ENCODE measurements at regions not wholly inside any gene's neighbourhood (a gene's known extent, or its start where the extent isn't known, plus 50 kb on each side); places are given as distances from the start of the nearest gene placed in this dataset.

DNA sequence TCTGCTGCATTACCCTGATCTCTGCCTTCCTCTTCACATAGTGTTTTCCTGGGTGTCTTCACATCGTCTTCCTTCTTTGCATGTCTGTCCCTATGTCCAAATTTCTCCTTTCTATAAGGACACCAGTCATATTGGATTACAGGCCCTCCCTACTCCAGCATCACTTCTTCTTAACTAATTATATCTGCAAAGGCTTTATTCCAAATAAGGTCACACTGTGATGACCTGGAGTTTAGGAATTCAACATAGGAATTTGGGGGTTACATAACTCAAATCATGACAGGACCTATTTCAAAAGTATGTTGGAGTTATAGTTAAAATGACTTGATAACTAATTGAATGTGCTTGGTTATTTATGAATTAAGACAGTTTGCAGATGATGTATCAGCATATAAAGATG, 490.5 kb upstream of the ERCC4 start:
- no peaks in the 10 kb centered on the region for H3K36me3 ChIP-seq (ENCODE audit: control insufficient read depth in 2 of 2, extremely low read depth in 1 of 2, insufficient read depth in 2 of 2, low read length in 2 of 2)
- H3K27me3 ChIP-seq (ENCODE audit: control insufficient read depth in 2 of 2, insufficient read depth in 2 of 2, low read length in 2 of 2), result no peaks in the 10 kb centered on the region
- H3K4me2 ChIP-seq (ENCODE audit: insufficient read depth, low read length), result no peak overlapping the region
- peaks cover 6% of the 10 kb centered on the region for H3K9me3 ChIP-seq (replicated peaks; ENCODE audit: control insufficient read depth, insufficient read depth, low read length)
- H3K4me1 ChIP-seq (ENCODE audit: control insufficient read depth, extremely low read depth, insufficient read depth, low read length), result no peaks in the 10 kb centered on the region
- intact Hi-C loops (cut with micrococcal nuclease), result no loop called here
- TF ChIP-seq, protein P1, sequence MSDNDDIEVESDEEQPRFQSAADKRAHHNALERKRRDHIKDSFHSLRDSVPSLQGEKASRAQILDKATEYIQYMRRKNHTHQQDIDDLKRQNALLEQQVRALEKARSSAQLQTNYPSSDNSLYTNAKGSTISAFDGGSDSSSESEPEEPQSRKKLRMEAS (IDR thresholded peaks at IDR 0.05; ENCODE audit: insufficient read depth, insufficient read length), result no peak
- no peak for TF ChIP-seq JUN (IDR thresholded peaks at IDR 0.05; ENCODE audit: borderline replicate concordance, insufficient read depth, insufficient read length, low read depth)
- H3K4me3 ChIP-seq (replicated peaks in 1 of 3; ENCODE audit: insufficient read depth in 1 of 3, low read depth in 1 of 3, low read length in 3 of 3), result no peak overlapping the region
- no peak for FAIRE-seq
- CTCF ChIA-PET, result no interaction called here
- no peak overlapping the region for H3K27ac ChIP-seq (ENCODE audit: insufficient read depth, low read depth, low read length)
- no peaks in the 10 kb centered on the region for H3K9me1 ChIP-seq (replicated peaks; ENCODE audit: control insufficient read depth, extremely low read depth, insufficient read depth, low read length)
- H4K20me1 ChIP-seq (replicated peaks; ENCODE audit: control insufficient read depth, extremely low read depth, insufficient read depth, low read length), result no peaks in the 10 kb centered on the region
- no peak overlapping the region for H2AFZ ChIP-seq (ENCODE audit: low read depth, low read length)
- BruUV-seq (replicated peaks), result no TSS peak
- POLR2A ChIA-PET, result interaction anchor here (0.6 kb wide), 1 partner anchor 723 kb away, joined by 8 read pairs; no protein-coding TSS in a partner anchor
- no peak for DNase-seq (ENCODE audit: low read depth, low spot score)
- H3K79me2 ChIP-seq (ENCODE audit: control insufficient read depth, insufficient read depth, low read length), result no peaks in the 10 kb centered on the region
- dilution Hi-C loops (cut with MboI; ENCODE audit: extremely low pct_ligation_motif_present, low sequenced_read_pairs), result no loop called here
- no peak overlapping the region for H3K9ac ChIP-seq (replicated peaks; ENCODE audit: extremely low read depth, insufficient read depth, low read length)

DNA sequence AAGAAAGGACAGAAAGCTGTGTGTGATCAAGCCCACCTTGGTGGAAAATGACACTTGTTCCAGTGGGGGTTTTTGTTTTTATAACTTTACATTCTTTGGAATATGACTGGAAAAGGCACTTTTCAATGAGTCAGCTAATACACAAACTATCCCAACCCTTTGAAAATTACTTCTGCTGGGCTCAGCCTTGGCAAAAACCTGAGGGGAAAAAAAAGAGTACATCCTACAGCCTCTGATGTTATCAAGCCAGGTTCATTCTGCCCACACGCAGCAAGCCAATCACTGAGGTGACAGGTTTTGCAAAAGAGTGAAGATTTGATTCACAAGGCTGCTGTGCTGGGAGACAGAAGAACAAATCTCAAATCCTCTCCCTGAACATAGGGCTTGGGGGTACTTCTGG, 484.5 kb upstream of the ERCC4 start:
- Histone ChIP-seq H3K79me2 (ENCODE audit: control insufficient read depth, insufficient read depth, low read length) (no peaks in the 10 kb centered on the region), H2AFZ (ENCODE audit: low read depth, low read length) (no peak overlapping the region), H3K9me1 (replicated peaks; ENCODE audit: control insufficient read depth, extremely low read depth, insufficient read depth, low read length) (no peaks in the 10 kb centered on the region), H3K9ac (replicated peaks; ENCODE audit: extremely low read depth, insufficient read depth, low read length) (no peak overlapping the region), H3K27me3 (ENCODE audit: control insufficient read depth in 2 of 2, insufficient read depth in 2 of 2, low read length in 2 of 2) (no peaks in the 10 kb centered on the region), H3K4me2 (ENCODE audit: insufficient read depth, low read length) (no peak overlapping the region), H3K4me3 (replicated peaks in 1 of 3; ENCODE audit: insufficient read depth in 1 of 3, low read depth in 1 of 3, low read length in 3 of 3) (no peak overlapping the region), H4K20me1 (replicated peaks; ENCODE audit: control insufficient read depth, extremely low read depth, insufficient read depth, low read length) (no peaks in the 10 kb centered on the region), H3K4me1 (ENCODE audit: control insufficient read depth, extremely low read depth, insufficient read depth, low read length) (no peaks in the 10 kb centered on the region), H3K27ac (ENCODE audit: insufficient read depth, low read depth, low read length) (no peak overlapping the region), H3K9me3 (replicated peaks; ENCODE audit: control insufficient read depth, insufficient read depth, low read length) (no peaks in the 10 kb centered on the region), H3K36me3 (ENCODE audit: control insufficient read depth in 2 of 2, extremely low read depth in 1 of 2, insufficient read depth in 2 of 2, low read length in 2 of 2) (no peaks in the 10 kb centered on the region)
- dilution Hi-C loops (cut with MboI; ENCODE audit: extremely low pct_ligation_motif_present, low sequenced_read_pairs) (no loop called here), intact Hi-C loops (cut with micrococcal nuclease) (no loop called here)
- POLR2A ChIA-PET, result no interaction called here
- DNase-seq (ENCODE audit: low read depth, low spot score) (no peak), FAIRE-seq (no peak)
- CTCF ChIA-PET, result no interaction called here
- no TSS peak for BruUV-seq (replicated peaks)
- no peak for TF ChIP-seq JUN (IDR thresholded peaks at IDR 0.05; ENCODE audit: borderline replicate concordance, insufficient read depth, insufficient read length, low read depth)
- TF ChIP-seq GATA2 (IDR thresholded peaks at IDR 0.05; ENCODE audit: insufficient read depth, insufficient read length, low read depth, low read length), result no peak
- TF ChIP-seq, protein P1 (IDR thresholded peaks at IDR 0.05; ENCODE audit: insufficient read depth, insufficient read length), result no peak
- TF ChIP-seq MYC (IDR thresholded peaks at IDR 0.05; ENCODE audit: low read depth, low read length), result no peak
- no peak for TF ChIP-seq FOS (IDR thresholded peaks at IDR 0.05; ENCODE audit: borderline replicate concordance, insufficient read depth, low read length)
- TF ChIP-seq, protein P2, sequence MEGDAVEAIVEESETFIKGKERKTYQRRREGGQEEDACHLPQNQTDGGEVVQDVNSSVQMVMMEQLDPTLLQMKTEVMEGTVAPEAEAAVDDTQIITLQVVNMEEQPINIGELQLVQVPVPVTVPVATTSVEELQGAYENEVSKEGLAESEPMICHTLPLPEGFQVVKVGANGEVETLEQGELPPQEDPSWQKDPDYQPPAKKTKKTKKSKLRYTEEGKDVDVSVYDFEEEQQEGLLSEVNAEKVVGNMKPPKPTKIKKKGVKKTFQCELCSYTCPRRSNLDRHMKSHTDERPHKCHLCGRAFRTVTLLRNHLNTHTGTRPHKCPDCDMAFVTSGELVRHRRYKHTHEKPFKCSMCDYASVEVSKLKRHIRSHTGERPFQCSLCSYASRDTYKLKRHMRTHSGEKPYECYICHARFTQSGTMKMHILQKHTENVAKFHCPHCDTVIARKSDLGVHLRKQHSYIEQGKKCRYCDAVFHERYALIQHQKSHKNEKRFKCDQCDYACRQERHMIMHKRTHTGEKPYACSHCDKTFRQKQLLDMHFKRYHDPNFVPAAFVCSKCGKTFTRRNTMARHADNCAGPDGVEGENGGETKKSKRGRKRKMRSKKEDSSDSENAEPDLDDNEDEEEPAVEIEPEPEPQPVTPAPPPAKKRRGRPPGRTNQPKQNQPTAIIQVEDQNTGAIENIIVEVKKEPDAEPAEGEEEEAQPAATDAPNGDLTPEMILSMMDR (IDR thresholded peaks at IDR 0.05; ENCODE audit: extremely low read depth in 1 of 2, insufficient read depth in 1 of 2, low read depth in 1 of 2, low read length in 2 of 2), result no peak
- TF ChIP-seq POLR2AphosphoS5 (IDR thresholded peaks at IDR 0.05; ENCODE audit: insufficient read depth, low read depth, low read length), result no peak
- no peak for TF ChIP-seq EZH2 (IDR thresholded peaks at IDR 0.05; ENCODE audit: borderline replicate concordance, low read depth, low read length, severe bottlenecking)
- TF ChIP-seq POLR2A (IDR thresholded peaks at IDR 0.05; ENCODE audit: low read depth, low read length), result no peak

Measured in endothelial cell of umbilical vein (primary cell).